HG02938 (cell line): ENCODE measurements at regions not wholly inside any gene's neighbourhood (a gene's known extent, or its start where the extent isn't known, plus 50 kb on each side); places are given as distances from the start of the nearest gene placed in this dataset.

Experiments used
- ATAC-seq: cut with Tn5 transposase; IDR thresholded peaks from one replicate; pipeline ENCODE4 v1.9.1; 2021; ENCODE audit warnings: mild to moderate bottlenecking, moderate library complexity; ENCODE audit not compliant: unreplicated experiment

DNA sequence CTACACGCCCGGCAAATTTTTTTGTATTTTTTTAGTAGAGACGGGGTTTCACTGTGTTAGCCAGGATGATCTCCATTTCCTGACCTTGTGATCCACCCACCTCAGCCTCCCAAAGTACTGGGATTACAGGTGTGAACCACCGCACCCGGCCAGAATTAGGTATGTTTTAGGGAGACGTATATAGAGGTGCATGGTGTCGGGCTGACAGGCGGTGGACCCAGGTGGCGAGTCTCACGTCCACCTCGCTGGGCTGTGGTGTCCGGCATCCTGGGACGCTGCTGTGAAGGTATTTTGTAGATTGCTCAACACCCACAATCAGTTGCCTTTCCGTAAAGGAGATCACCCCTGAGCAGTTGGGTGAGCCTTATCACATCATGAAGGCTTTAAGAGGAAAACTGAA, 728.6 kb downstream of the BRD1 start:
- no peak for ATAC-seq

DNA sequence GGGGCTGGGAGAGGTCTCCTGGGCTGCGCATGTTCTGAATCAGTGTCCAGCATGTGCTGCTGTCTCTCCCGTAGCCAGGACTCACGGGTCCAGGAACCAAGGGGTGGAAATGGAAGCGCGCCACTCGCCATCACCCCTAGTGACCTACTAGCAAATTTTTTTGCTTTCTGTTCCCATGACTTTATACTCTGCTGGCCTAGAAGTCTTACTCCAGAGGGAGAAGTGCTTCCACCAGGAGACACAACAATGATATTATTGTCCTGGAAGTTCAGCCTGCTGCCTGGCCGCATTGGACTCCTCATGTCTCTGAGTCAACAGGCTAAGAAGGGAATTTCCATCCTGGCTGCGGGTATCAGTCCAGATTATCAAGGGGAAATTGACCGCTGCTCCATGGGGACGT, 729.7 kb downstream of the BRD1 start:
- no peak for ATAC-seq

DNA sequence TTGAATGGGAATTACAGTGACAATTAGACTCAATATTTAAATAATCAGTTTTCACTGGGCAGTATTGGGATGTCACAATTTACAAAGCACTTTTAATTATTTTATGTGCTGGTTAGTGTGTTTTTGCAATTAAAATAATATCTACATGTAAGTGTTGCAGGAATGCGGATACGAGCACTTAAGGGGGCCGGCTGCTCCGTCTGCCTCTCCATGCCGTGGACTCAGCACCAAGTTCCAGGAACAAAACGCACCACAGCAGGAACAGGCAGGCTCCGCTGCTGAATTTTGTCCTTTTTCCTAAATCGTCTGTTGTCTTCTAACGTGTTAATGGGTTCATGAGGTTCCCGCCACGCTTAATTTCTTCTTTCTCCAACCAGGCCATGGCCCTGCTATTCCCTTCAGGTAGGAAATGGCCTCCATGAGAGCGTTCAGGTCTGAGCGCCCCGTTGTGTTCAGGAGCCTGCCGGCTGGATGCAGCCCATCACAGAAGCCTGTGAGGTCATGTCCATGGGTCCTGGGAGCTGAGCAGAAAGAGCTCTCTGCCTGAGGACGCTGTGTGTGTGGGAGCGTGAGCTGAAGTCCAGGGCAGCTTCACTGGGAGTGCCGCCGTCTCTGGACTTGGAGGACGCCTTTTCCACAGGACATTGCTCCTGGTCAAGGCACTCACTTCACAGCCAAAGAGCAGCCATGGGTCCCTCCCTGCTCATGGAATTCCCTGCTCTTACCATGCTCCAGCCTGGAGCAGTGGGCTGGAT, 730.3 kb downstream of the BRD1 start:
- ATAC-seq, result no peak

DNA sequence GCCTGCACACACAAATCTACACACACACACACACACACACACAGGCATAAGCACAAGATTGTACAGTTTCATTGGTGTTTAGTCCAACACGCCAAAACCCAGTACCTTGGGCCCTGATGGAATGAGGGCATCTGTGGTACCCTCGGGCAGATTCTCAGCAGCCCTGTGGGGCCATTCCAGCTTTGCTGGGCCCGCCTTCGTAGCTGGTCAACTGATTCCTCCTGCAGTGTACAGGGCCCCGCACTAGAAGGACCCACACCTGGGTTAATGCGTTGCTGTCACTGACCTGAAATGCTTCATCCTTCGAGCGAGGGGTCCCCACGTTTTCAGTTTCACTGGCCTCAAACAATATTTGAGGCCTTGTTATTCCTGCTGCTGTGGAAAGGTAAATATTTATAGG, 731.2 kb downstream of the BRD1 start:
- no peak for ATAC-seq

GRCh38 chr22:49095366-49095765, 732.3 kb downstream of the BRD1 start:
- ATAC-seq, result no peak

DNA sequence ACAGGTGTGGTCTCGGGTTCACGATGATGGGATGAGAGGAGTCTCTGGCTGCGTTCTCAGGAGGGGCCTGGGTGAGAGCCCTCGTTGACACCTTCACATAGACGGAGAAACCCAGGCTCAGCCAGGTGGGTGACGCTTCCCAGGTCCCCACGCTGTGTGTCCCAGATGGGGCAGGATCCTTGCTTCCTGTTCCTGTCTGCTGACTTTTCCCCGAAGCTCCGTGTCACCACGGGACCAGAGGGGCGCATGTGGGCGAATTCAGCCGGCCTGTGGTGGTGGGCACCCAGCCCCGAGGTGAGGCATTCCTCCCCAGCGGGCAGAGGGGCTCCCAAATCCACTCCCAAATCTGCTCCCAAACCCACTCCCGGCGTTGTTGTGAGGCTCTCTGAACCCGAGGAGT, 732.8 kb downstream of the BRD1 start:
- ATAC-seq, result no peak

DNA sequence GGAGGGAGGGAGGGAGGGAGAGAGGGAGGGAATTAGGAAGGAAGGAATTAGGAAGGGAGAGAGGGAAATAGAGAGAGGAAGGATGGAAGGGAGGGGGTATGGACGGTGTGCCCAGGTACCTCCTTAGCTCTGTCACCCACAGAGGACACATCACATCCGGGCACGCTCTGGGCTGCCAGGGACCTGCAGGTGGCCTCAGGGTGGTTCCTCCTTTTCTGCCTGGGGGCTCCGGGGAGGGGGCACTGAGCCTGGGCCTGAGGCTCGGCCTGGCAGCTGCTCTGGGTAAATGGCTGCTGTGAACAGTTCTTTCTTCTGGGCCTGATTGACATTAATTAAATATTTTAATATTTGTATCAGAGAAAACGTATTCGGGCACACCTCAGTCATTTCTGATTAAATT, 733.5 kb downstream of the BRD1 start:
- no peak for ATAC-seq

GRCh38 chr22:49093192-49093880, 734.3 kb downstream of the BRD1 start:
- ATAC-seq, result no peak

GRCh38 chr22:49092716-49093115, 735.0 kb downstream of the BRD1 start:
- no peak for ATAC-seq

DNA sequence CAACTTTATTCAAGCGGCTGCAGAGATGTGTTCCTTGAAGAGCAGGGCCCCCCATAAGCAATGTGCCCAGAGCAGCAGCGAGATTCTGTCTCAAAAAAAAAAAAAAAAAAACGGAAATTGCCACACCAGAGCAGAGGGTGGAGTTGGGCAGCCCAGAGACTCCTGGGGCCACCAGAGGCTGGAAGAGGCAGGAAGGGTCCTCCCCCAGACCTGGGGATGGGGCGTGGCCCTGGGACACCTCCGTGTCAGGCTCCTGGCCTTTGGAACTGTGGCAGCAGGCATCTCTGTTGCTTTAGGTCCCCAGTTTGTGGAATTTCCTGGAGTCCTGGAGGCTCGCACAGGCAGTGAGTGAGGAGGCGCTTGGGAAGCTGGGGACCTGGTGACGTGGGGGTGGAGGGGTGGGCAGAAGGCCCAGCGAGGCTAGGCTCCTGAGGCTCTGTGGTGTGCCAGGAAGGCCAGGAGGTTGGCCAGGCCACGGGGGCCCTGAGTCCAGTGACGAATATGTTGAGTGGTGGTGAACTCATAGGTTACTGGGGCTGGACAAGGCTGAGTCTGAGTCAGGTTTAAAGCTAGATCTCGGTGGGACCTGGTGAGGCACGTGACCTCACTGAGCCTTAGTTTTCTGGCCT, 735.6 kb downstream of the BRD1 start:
- no peak for ATAC-seq

GRCh38 chr22:49091451-49091850, 736.2 kb downstream of the BRD1 start:
- ATAC-seq, result no peak

DNA sequence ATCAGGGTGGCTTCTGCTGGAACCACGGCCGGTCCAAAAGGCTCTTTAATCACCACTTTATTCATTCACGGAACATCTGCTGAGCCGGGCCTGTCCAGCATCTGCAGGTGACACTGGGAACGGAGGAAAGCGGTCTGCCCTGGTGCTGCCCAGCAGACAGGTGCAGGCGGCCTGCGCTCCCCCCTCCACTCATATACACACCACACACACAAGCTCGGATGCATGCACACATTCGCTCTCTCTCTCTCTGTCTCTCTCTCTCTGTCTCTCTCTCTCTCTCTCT, 736.9 kb downstream of the BRD1 start:
- ATAC-seq, result no peak

DNA sequence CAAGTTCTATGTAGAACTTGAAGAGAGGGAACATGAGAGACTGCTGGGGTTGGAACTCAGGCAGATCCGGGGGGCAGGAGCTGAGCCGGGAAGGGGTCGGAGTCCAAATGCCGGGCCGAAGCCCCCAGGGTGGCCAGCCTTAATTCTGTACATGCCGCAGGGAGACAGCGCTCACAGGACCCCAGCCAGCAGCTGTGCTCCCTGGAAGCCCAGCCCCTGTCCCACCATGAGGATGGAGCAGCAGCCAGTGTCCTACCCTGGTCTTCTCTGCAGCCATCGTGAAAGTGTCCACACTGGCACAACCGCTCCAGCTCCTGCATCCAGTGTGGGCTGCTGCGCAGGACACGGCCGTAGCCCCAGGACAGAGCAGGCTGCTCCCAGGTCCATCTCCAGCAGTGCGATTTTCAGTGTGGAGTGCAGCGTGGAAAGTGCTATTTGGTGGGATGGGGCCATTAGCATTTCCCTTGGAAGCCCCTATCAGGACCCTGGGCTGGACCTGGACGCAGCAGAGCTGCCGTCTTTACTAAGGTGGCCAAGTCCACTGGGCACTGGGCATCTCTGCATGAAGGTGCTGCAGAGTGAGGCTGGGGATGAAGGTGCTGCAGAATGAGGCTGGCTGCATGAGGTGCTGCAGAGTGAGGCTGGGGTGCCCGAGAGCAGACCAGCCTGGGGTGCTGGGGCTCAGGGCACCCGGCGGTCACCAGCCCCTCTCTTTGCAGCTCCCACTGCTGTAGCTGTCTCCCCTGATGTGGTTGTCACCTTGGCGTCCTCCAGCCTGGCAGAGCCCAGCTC, 737.4 kb downstream of the BRD1 start:
- ATAC-seq, result no peak

DNA sequence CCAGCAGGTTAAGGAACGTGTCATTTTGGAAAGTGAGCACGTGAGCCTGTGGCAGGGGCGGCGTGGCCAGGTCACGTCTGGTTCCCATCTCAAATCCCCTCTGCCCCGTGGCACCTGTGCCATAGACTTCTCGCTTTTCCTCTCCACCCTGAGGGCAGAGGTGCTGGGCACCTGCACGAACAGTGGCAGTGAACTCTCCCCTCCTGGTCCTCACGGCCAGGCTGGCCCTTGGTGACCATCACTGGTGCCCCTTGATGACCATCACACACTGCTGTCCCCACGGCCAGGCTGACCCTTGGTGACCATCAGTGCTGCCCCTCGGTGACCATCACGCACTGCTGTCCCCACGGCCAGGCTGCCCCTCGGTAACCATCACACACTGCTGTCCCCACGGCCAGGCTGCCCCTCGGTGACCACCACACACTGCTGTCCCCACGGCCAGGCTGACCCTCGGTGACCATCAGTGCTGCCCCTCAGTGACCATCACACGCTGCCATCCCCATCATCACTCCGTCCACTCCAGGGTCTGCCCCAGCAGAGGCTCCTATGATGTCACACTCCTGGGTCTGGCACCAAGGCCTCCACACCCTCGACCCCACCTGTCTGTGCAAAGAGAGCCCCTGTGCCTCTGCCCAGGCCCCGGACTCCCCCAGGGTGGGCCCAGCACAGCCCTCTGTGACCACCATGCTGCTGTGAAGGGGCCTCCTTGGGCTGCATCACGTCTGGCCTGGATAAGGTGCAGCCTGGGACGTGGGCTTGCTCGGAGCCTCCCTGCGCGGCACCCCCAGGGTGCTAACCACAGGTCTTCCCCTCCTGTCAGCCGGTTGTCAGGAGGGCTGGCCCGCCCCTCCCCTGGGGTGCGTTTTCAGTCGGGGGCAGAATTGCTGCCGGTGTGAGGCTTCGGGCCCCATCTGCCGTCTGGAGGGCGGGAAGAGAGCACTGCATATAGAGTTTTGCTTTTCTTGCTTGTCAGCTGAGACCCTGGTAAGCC, 738.6 kb downstream of the BRD1 start:
- ATAC-seq, result no peak

- no peak for ATAC-seq
These were observed 739.7 kb downstream of the BRD1 start for GRCh38 chr22:49087716-49088601.

- ATAC-seq, result no peak
These were observed 740.5 kb downstream of the BRD1 start for GRCh38 chr22:49087198-49087597.

DNA sequence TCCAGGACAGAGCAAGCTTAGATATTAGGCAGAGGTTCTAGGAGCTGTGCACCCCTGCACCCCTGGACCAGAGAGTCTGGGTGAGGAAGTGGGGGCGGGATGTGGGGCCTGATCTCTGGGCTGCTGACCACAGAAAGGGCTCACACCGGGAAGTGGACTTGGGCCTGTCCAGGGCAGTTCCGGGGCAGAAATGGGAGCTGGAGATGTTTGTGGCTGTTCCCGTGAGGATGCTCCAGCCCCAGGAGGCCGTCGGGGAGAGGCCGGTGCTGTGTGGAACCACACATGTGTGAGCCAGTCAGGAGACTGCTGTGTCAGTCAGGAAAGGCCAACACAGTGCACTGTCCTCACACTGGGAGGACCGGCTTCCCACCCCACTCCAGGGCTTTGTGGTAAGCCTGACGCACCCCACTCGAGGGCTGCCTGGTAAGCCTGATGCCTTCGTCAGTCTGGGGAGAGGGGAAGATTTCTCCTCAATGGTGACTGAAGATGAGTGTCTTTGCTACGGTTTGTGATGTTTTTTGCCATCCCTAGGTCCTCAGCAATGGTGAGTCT, 741.0 kb downstream of the BRD1 start:
- no peak for ATAC-seq

GRCh38 chr22:49086181-49086580, 741.5 kb downstream of the BRD1 start:
- ATAC-seq, result no peak

DNA sequence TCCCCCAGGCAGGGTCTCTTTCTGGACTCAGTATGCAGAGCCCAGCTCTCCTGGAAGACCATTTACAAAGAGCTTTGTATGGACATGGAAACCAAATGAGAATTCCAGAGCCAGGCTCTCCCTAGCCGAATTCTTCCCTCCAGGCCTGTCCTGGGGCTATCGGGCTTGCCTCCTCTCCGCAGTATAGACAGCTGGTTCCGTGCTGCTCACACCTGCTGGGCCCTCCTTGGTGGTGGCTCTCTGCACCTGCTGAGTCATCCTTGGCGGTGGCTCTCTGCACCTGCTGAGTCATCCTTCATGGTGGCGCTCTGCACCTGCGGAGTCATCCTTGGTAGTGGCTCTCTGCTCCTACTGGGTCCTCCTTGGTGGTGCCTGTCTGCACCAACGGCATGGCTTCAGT, 743.5 kb downstream of the BRD1 start:
- ATAC-seq, result no peak
